ENCODE measurements at regions not wholly inside any gene's neighbourhood (a gene's known extent, or its start where the extent isn't known, plus 50 kb on each side); places are given as distances from the start of the nearest gene placed in this dataset.

- Histone ChIP-seq H3K9me1 (replicated peaks; ENCODE audit: control insufficient read depth, extremely low read depth, insufficient read depth, low read length) (no peaks in the 10 kb centered on the region), H3K9me3 (replicated peaks; ENCODE audit: control insufficient read depth, insufficient read depth, low read length) (no peaks in the 10 kb centered on the region), H4K20me1 (replicated peaks; ENCODE audit: control insufficient read depth, extremely low read depth, insufficient read depth, low read length) (no peaks in the 10 kb centered on the region), H3K4me2 (ENCODE audit: insufficient read depth, low read length) (no peak overlapping the region), H3K4me1 (ENCODE audit: control insufficient read depth, extremely low read depth, insufficient read depth, low read length) (no peaks in the 10 kb centered on the region), H3K27ac (ENCODE audit: insufficient read depth, low read depth, low read length) (no peak overlapping the region), H3K79me2 (ENCODE audit: control insufficient read depth, insufficient read depth, low read length) (no peaks in the 10 kb centered on the region), H3K27me3 (ENCODE audit: control insufficient read depth in 2 of 2, insufficient read depth in 2 of 2, low read length in 2 of 2) (no peaks in the 10 kb centered on the region), H3K4me3 (replicated peaks in 1 of 3; ENCODE audit: insufficient read depth in 1 of 3, low read depth in 1 of 3, low read length in 3 of 3) (no peak overlapping the region), H2AFZ (ENCODE audit: low read depth, low read length) (no peak overlapping the region), H3K9ac (replicated peaks; ENCODE audit: extremely low read depth, insufficient read depth, low read length) (no peak overlapping the region), H3K36me3 (ENCODE audit: control insufficient read depth in 2 of 2, extremely low read depth in 1 of 2, insufficient read depth in 2 of 2, low read length in 2 of 2) (no peaks in the 10 kb centered on the region)
- POLR2A ChIA-PET: no interaction called here
- no TSS peak for BruUV-seq (replicated peaks)
- DNase-seq (ENCODE audit: low read depth, low spot score): no peak
- FAIRE-seq: no peak
- TF ChIP-seq, protein P1, sequence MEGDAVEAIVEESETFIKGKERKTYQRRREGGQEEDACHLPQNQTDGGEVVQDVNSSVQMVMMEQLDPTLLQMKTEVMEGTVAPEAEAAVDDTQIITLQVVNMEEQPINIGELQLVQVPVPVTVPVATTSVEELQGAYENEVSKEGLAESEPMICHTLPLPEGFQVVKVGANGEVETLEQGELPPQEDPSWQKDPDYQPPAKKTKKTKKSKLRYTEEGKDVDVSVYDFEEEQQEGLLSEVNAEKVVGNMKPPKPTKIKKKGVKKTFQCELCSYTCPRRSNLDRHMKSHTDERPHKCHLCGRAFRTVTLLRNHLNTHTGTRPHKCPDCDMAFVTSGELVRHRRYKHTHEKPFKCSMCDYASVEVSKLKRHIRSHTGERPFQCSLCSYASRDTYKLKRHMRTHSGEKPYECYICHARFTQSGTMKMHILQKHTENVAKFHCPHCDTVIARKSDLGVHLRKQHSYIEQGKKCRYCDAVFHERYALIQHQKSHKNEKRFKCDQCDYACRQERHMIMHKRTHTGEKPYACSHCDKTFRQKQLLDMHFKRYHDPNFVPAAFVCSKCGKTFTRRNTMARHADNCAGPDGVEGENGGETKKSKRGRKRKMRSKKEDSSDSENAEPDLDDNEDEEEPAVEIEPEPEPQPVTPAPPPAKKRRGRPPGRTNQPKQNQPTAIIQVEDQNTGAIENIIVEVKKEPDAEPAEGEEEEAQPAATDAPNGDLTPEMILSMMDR (IDR thresholded peaks at IDR 0.05; ENCODE audit: extremely low read depth in 1 of 2, insufficient read depth in 1 of 2, low read depth in 1 of 2, low read length in 2 of 2): no peak
- TF ChIP-seq POLR2AphosphoS5 (IDR thresholded peaks at IDR 0.05; ENCODE audit: insufficient read depth, low read depth, low read length) (no peak), POLR2A (IDR thresholded peaks at IDR 0.05; ENCODE audit: low read depth, low read length) (no peak)
- TF ChIP-seq, protein P2, sequence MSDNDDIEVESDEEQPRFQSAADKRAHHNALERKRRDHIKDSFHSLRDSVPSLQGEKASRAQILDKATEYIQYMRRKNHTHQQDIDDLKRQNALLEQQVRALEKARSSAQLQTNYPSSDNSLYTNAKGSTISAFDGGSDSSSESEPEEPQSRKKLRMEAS (IDR thresholded peaks at IDR 0.05; ENCODE audit: insufficient read depth, insufficient read length): no peak
- CTCF ChIA-PET: interaction anchor here (1.0 kb wide), 1 partner anchor 9 kb away, joined by 3 read pairs; no protein-coding TSS in a partner anchor
- dilution Hi-C loops (cut with MboI; ENCODE audit: extremely low pct_ligation_motif_present, low sequenced_read_pairs): no loop called here
- intact Hi-C loops (cut with micrococcal nuclease): no loop called here
These were observed 496.2 kb upstream of the KLHL1 start for GRCh38 chr13:70604448-70604847.

GRCh38 chr13:70593716-70594115 is 485.5 kb upstream of the KLHL1 start:
- Histone ChIP-seq H3K4me2 (ENCODE audit: insufficient read depth, low read length) (no peak overlapping the region), H3K9me1 (replicated peaks; ENCODE audit: control insufficient read depth, extremely low read depth, insufficient read depth, low read length) (no peaks in the 10 kb centered on the region), H3K36me3 (ENCODE audit: control insufficient read depth in 2 of 2, extremely low read depth in 1 of 2, insufficient read depth in 2 of 2, low read length in 2 of 2) (no peaks in the 10 kb centered on the region), H3K27ac (ENCODE audit: insufficient read depth, low read depth, low read length) (no peak overlapping the region), H3K79me2 (ENCODE audit: control insufficient read depth, insufficient read depth, low read length) (no peaks in the 10 kb centered on the region), H4K20me1 (replicated peaks; ENCODE audit: control insufficient read depth, extremely low read depth, insufficient read depth, low read length) (no peaks in the 10 kb centered on the region), H3K4me3 (replicated peaks in 1 of 3; ENCODE audit: insufficient read depth in 1 of 3, low read depth in 1 of 3, low read length in 3 of 3) (no peak overlapping the region), H2AFZ (ENCODE audit: low read depth, low read length) (no peak overlapping the region), H3K9ac (replicated peaks; ENCODE audit: extremely low read depth, insufficient read depth, low read length) (no peak overlapping the region), H3K9me3 (replicated peaks; ENCODE audit: control insufficient read depth, insufficient read depth, low read length) (no peaks in the 10 kb centered on the region), H3K4me1 (ENCODE audit: control insufficient read depth, extremely low read depth, insufficient read depth, low read length) (no peaks in the 10 kb centered on the region), H3K27me3 (ENCODE audit: control insufficient read depth in 2 of 2, insufficient read depth in 2 of 2, low read length in 2 of 2) (no peaks in the 10 kb centered on the region)
- no peak for DNase-seq (ENCODE audit: low read depth, low spot score)
- no peak for FAIRE-seq
- TF ChIP-seq POLR2AphosphoS5 (IDR thresholded peaks at IDR 0.05; ENCODE audit: insufficient read depth, low read depth, low read length): no peak
- TF ChIP-seq, protein P2 (IDR thresholded peaks at IDR 0.05; ENCODE audit: insufficient read depth, insufficient read length): no peak
- no peak for TF ChIP-seq EZH2 (IDR thresholded peaks at IDR 0.05; ENCODE audit: borderline replicate concordance, low read depth, low read length, severe bottlenecking)
- ChIA-PET CTCF (no interaction called here), POLR2A (no interaction called here)
- no TSS peak for BruUV-seq (replicated peaks)
- intact Hi-C loops (cut with micrococcal nuclease) (no loop called here), dilution Hi-C loops (cut with MboI; ENCODE audit: extremely low pct_ligation_motif_present, low sequenced_read_pairs) (no loop called here)
